NCI-H2227 (cell line): ENCODE measurements at regions not wholly inside any gene's neighbourhood (a gene's known extent, or its start where the extent isn't known, plus 50 kb on each side); places are given as distances from the start of the nearest gene placed in this dataset.
"Not testable (repeated sequence)": the region's sequence is repeated elsewhere in the genome, so short reads cannot be mapped to it uniquely, and the experiment has no call there.

Experiments used
- DNase-seq: peaks from one replicate; lab custom pipeline; 2025; ENCODE audit not compliant: unreplicated experiment; lab: John Stamatoyannopoulos, UW

DNA sequence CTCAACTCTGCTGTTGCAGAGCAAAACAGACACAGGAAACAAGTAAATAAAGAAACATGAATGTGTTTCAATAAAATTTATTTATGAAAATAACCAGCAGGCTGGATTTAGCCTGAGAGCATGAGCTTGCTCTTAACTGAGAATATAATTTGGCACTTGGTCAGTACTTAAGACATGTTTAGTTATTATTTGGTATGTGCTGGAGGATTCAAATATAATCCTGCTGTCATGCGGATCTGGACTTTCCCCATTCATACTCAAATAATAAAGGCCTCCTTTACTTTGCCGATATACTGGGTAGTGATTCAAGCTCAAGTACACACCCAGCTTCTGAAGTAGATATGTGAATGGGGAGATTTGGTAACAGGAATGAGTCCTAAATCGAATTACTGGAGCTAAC, 465.5 kb upstream of the HS3ST1 start:
- no peak for DNase-seq

DNA sequence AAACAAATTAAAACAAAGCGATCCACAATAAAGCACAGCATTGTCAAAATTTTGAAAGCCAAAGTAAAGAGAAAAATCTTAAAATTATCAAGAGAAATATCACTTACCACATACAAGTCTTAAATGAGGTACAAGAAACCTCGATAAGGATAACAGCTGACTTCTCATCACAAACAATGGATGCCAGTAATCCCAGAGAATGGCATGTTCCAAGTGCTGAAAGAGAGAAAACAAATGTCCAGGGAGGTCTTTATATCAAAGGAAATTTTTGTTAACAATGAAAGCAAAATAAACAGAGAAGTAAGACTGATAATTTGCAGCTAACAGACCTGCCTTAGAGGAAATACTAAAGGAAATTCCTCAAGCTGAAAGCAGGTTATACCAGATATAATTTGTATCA, 460.4 kb upstream of the HS3ST1 start:
- no peak for DNase-seq

- DNase-seq: no peak
Observed at GRCh38 chr4:11881947-11882346, 453.3 kb upstream of the HS3ST1 start.

- DNase-seq: no peak
Observed at GRCh38 chr4:11881364-11881763, 452.7 kb upstream of the HS3ST1 start.

GRCh38 chr4:11878241-11878640, 449.5 kb upstream of the HS3ST1 start:
- no peak for DNase-seq

DNA sequence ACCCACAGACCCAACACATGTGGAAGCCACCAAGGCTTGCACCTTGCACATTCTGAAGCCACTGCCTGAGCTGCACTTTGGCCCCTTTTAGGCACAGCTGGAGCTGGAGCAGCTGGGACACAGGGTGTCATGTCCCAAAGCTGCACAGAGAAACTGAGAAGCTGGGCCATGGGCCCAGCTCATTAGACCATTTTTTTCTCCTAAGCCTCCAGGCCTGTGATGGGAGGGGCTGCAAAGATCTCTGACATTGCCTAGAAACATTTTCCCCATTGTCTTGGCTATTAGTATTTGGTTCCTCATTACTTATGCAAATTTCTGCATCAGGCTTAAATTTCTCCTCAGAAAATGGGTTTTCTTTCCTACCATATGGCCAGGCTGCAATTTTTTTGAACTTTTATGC, 447.4 kb upstream of the HS3ST1 start:
- no peak for DNase-seq

- no peak for DNase-seq
Observed at GRCh38 chr4:11869191-11869870, 440.6 kb upstream of the HS3ST1 start.

DNA sequence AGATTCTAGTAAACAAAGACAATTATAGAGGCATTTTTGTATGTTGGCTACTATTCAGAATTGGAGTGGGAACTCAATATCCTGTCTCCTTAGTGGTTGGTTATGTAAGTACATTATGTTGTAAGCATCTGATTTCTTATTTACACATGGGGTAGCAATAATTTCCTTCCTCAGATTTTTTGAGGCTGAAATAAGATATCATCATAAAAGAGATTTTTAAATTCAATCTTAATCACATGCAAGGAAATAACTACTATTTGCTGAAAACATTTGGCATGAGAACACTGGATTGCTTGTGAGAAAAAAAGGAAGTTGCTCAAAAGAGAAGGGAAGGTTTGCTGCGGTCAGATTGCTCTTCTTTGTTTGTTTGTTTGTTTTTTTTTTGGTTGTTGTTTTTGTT, 437.7 kb upstream of the HS3ST1 start:
- no peak for DNase-seq

GRCh38 chr4:11860996-11861395, 432.3 kb upstream of the HS3ST1 start:
- no peak for DNase-seq

- DNase-seq: no peak
Observed at GRCh38 chr4:11857881-11858280, 429.2 kb upstream of the HS3ST1 start.

DNA sequence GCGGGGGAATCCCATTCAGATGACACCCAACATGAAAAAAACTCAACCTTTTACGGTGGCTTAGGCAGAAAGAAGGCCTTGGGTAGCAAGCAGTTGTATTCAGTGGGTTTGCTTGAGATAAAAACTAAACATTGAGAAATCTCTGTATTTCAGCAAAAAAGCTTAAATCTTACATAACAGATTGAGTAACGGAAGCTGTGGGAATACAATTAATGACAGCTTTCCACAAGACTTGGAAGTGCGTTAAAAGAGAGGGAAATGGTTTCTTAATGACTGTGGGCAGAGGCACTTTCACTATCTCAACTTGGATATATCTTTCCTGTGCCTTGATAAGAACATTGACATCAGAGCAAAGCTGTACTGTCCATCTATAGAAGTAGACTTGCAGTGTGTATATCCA, 418.5 kb upstream of the HS3ST1 start:
- DNase-seq: no peak

DNA sequence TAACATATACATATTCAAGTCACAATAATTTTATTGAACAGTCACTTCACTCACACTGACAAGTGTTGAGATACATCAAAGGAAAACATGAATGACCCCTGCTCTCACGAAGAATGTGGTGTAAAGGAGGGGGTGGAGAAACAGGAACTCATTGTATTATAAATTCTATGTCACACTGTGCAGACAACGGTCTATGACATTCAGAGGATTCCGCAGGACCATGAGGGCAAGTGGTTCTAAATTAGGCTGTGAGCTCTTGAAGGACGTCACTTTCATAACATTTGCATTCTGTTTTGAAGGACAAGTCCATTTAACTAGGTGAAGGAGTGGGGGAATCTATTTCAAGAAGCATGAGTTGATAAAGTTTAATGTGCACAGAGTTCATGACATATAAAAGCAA, 415.2 kb upstream of the HS3ST1 start:
- peak; percentile 2 for DNase-seq

- DNase-seq: no peak
Observed at GRCh38 chr4:11843340-11843739, 414.6 kb upstream of the HS3ST1 start.

DNA sequence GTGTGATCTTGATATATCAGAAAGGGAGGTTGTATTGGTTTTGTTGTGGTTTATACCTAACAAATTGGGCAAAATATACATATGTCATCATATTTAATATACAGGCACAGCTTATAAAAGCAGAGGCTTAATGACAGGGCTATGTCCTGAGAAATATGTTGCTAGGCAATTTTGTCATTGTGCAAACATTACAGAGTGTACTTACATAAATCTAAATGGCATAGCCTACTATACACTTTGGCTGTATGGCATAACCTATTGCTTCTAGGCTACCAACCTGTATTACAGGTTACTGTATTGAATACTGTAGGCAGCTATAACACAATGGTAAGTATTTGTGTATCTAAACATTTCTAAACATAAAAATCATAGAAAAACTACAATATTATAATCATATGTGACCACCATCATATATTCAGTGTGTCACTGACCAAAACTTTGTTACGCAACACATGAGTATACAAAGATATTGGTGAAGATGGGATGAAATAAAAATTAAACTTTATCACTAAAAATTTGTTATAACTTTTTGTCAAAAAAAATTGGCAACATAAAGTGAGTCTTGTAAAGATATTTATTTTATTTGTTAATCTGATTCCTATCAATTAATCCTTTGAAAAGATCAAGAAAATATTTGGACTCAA, 414.0 kb upstream of the HS3ST1 start:
- DNase-seq: no peak

DNA sequence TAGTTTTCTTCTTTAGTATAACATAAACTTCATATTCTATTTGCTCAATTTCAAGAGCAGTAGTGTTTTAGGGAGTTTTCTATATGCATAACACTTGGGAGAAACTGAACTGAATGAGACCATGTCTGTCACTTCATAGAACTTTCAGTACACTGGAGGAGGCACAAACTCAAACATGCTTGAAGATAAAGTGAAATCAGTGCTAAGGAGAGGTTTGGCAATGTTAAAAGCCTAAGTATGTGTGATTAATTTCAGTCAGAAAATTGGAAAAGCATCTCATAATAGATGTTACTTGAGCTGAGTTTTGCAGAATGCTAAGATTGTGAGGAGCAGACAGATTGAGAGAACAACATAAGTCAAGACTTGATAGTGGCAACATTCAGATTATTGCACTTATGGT, 411.2 kb upstream of the HS3ST1 start:
- no peak for DNase-seq

DNA sequence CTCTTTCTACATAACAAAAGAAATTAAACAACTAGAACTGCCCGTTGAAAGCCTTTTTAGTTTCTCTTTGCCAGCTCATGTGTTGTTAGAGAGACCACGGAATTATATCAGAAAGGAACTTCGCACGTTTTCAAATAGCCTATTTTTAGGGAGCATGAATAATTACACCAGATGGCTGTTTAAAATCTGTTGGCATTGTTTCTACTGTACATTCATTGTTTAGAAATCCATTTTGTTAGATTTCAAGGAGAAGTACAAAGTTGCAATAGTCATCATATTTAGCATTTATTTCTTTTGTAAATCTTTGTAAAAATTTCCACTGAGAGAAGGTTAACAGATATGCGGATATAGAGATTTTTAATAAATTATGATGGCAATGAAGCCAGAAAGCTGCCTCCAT, 403.0 kb upstream of the HS3ST1 start:
- no peak for DNase-seq

DNA sequence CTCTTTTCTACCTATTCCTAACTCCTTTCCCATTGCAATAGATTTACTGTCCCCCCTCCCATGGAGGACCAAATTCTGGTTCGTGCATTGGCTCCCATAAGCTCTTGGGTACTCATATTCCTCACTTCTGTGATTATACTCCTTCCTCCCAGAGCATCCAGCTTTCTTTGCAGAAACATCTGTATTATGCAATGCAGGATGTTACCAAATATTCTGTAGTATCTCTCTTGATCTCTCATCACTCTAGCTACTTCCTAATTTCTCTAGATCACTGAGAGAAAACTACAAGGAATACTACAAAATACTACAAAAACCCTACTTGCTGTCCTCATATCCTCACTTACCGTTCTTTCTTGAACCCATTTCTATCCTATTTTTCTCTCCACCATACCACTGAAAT, 395.9 kb upstream of the HS3ST1 start:
- no peak for DNase-seq

DNA sequence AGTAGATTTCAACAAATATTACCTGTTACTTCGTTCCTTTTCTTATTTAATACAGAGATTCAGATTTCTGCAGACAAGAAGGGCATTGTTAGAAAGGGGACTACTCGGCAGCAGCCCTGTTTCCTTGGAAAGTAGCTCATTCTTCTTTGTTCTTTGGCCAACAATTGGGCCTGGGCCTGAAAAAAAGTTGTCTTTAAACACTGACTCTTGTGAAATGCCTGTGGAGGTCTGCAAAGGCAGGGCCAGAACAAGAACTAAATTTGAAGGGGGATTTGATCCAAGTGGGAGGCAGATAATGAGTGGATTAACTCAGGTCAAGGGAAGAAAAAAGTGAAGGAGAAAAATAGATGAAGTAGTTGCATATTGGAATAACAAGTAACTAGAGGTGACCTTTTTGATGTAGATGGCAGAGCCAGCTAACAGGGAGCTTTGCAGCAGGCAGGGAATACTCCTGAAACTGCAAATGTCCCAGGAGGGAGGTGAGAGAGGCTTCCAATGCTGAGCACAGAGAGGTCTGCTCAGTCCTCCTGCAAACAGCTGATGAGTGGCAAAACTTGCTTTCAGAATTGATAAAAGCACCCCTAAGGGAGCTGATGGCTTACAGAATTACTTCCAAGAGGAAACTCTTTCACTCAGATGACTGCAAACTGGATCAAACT, 393.2 kb upstream of the HS3ST1 start:
- DNase-seq: no peak

DNA sequence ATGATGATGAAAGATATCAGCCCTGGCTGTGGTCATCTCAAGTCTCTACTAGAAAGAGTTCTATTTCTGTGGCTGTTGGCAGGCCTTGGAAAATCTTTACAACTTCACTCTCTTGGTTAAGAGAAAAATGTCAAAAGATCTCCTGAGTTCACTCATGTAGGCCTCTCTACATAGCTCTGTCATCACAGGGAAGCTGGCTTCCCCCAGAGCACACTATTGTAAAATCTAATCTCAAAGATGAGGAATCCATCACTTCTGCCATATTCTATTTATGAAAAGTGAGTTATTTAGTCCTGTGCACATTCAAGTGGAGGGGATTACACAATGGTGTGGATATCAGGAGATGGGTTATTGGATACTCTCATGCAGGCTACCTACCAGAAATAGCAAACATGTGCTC, 388.4 kb upstream of the HS3ST1 start:
- DNase-seq: no peak

- DNase-seq: no peak
Observed at GRCh38 chr4:11814758-11815157, 386.1 kb upstream of the HS3ST1 start.

- DNase-seq: no peak
Observed at GRCh38 chr4:11813951-11814446, 385.3 kb upstream of the HS3ST1 start.

- DNase-seq: not testable (repeated sequence)
Observed at GRCh38 chr4:11811521-11811920, 382.8 kb upstream of the HS3ST1 start.
